Uterus (tissue), 2 donors: ENCODE measurements at regions not wholly inside any gene's neighbourhood (a gene's known extent, or its start where the extent isn't known, plus 50 kb on each side); places are given as distances from the start of the nearest gene placed in this dataset.

ENCODE experiments used
- POLR2A ChIP-seq, 2 donors: fragments of 450-650 bp; IDR thresholded peaks; one replicate each; pipeline ENCODE4 v1.6.1; 2016; ENCODE audit warnings: antibody characterized with exemption in 2 of 2, mild to moderate bottlenecking in 1 of 2, moderate library complexity in 1 of 2
- TF ChIP-seq, protein P1 (sequence below), 4 experiments: fragments of 200-600 bp in 2 of 4; fragments of 450-650 bp in 2 of 4; sonication (generic) in 2 of 4; IDR thresholded peaks; one replicate each; pipeline ENCODE4 v1.5.1; 2016 to 2019; ENCODE audit warnings: antibody characterized with exemption in 4 of 4, mild to moderate bottlenecking in 2 of 4, moderate library complexity in 1 of 4

DNA sequence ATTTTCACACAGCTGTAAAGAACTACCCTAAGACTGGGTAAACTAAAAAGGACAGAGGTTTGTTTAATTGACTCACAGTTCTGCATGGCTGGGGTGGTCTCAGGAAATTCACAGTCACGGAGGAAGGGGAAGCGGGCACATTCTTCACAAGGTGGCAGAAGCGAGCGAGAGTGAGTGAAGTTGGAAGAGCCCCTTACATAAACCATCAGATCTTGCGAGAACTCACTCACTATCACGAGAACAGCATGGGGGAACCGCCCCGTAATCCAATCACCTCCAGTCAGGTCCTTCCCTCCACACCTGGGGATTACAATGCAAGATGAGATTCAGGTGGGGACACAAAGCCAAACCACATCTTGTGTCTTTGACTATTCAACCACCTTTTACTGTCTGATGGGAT lies 700.5 kb downstream of the TENT5A start:
- TF ChIP-seq, protein P1, sequence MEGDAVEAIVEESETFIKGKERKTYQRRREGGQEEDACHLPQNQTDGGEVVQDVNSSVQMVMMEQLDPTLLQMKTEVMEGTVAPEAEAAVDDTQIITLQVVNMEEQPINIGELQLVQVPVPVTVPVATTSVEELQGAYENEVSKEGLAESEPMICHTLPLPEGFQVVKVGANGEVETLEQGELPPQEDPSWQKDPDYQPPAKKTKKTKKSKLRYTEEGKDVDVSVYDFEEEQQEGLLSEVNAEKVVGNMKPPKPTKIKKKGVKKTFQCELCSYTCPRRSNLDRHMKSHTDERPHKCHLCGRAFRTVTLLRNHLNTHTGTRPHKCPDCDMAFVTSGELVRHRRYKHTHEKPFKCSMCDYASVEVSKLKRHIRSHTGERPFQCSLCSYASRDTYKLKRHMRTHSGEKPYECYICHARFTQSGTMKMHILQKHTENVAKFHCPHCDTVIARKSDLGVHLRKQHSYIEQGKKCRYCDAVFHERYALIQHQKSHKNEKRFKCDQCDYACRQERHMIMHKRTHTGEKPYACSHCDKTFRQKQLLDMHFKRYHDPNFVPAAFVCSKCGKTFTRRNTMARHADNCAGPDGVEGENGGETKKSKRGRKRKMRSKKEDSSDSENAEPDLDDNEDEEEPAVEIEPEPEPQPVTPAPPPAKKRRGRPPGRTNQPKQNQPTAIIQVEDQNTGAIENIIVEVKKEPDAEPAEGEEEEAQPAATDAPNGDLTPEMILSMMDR (IDR thresholded peaks at IDR 0.05), result no peak
- no peak for TF ChIP-seq POLR2A (IDR thresholded peaks at IDR 0.05)
